ENCODE measurements at regions not wholly inside any gene's neighbourhood (a gene's known extent, or its start where the extent isn't known, plus 50 kb on each side); places are given as distances from the start of the nearest gene placed in this dataset.
A peak's percentile ranks its signal among the peaks of the same experiment; 100 is the strongest.

GRCh38 chr1:201715801-201716741, 112.9 kb upstream of the IPO9 start:
- Histone ChIP-seq H3K4me1 (ENCODE audit: low read length) (peaks cover 56% of the 10 kb centered on the region), H3K4me2 (ENCODE audit: low read length) (peak overlapping the region; percentile 68), H3K27ac (ENCODE audit: low read length) (peak overlapping the region; percentile 44), H3K27me3 (ENCODE audit: low read depth, low read length) (peaks cover 14% of the 10 kb centered on the region), H3K79me2 (ENCODE audit: low read length) (no peaks in the 10 kb centered on the region), H3K4me3 (ENCODE audit: low read length) (peak overlapping the region; percentile 50), H3K9me3 (ENCODE audit: insufficient read depth, low read length) (no peaks in the 10 kb centered on the region), H3K9ac (ENCODE audit: low read length) (peak overlapping the region; percentile 8; the same call in 1 of the 2 replicates), H2AFZ (ENCODE audit: low read depth, low read length) (no peak overlapping the region), H4K20me1 (ENCODE audit: insufficient read depth, low read length) (no peaks in the 10 kb centered on the region), H3K36me3 (replicated peaks; ENCODE audit: low read depth, low read length) (no peaks in the 10 kb centered on the region)
- TF ChIP-seq EZH2phosphoT487 (IDR thresholded peaks at IDR 0.05; ENCODE audit: low read depth) = no peak
- no peak for TF ChIP-seq CTCF (IDR thresholded peaks at IDR 0.05; ENCODE audit: low read depth, low read length)

DNA sequence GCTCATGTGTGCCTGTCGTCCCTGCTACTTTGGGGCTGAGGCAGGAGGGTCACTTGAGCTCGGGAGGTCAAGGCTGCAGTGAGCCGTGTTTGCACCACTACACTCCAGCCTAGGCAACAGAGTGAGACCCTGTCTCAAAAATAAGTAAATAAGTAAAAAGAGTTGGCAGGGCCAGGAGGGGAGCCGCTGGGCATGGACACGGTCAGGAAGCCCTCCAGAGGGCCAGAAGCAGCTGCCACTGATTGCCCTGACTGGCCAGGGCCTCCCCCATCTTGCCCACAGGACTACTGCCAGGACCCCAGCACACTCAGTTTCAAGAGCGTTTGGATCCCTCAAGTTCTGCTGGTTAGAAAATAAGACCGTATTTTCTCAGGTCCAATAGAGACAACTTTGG, 112.2 kb upstream of the IPO9 start:
- TF ChIP-seq EZH2phosphoT487 (IDR thresholded peaks at IDR 0.05; ENCODE audit: low read depth) (no peak), CTCF (IDR thresholded peaks at IDR 0.05; ENCODE audit: low read depth, low read length) (no peak)
- Histone ChIP-seq H3K4me1 (ENCODE audit: low read length) (peaks cover 56% of the 10 kb centered on the region), H3K9me3 (ENCODE audit: insufficient read depth, low read length) (no peaks in the 10 kb centered on the region), H3K79me2 (ENCODE audit: low read length) (no peaks in the 10 kb centered on the region), H3K36me3 (replicated peaks; ENCODE audit: low read depth, low read length) (no peaks in the 10 kb centered on the region), H4K20me1 (ENCODE audit: insufficient read depth, low read length) (no peaks in the 10 kb centered on the region), H3K4me3 (ENCODE audit: low read length) (no peak overlapping the region), H2AFZ (ENCODE audit: low read depth, low read length) (no peak overlapping the region), H3K27me3 (ENCODE audit: low read depth, low read length) (peaks cover 21% of the 10 kb centered on the region), H3K9ac (ENCODE audit: low read length) (no peak overlapping the region), H3K27ac (ENCODE audit: low read length) (no peak overlapping the region), H3K4me2 (ENCODE audit: low read length) (peak overlapping the region; percentile 68)

DNA sequence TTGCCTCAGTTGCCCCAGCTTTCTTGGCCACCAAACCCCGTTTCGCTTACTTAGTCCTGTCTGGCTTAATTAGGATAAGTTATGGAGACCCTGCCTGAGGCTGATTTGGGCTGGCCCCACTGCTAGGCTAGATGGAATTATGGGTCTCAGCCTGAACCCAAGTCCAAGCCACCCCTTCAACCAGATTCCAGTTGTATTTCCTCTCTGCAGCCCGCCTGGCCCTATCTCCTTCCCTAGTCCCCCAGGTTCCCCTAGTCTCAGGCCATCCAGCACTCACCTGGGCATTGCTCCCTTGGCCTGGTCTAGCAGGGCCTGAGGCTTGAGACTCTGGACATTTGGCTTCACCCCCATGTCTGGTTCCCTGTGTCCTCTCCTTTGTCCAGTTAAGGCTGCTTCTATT, 111.7 kb upstream of the IPO9 start:
- peaks cover 54% of the 10 kb centered on the region for H3K4me1 ChIP-seq (ENCODE audit: low read length)
- TF ChIP-seq CTCF (IDR thresholded peaks at IDR 0.05; ENCODE audit: low read depth, low read length) = no peak
- TF ChIP-seq EZH2phosphoT487 (IDR thresholded peaks at IDR 0.05; ENCODE audit: low read depth) = no peak

DNA sequence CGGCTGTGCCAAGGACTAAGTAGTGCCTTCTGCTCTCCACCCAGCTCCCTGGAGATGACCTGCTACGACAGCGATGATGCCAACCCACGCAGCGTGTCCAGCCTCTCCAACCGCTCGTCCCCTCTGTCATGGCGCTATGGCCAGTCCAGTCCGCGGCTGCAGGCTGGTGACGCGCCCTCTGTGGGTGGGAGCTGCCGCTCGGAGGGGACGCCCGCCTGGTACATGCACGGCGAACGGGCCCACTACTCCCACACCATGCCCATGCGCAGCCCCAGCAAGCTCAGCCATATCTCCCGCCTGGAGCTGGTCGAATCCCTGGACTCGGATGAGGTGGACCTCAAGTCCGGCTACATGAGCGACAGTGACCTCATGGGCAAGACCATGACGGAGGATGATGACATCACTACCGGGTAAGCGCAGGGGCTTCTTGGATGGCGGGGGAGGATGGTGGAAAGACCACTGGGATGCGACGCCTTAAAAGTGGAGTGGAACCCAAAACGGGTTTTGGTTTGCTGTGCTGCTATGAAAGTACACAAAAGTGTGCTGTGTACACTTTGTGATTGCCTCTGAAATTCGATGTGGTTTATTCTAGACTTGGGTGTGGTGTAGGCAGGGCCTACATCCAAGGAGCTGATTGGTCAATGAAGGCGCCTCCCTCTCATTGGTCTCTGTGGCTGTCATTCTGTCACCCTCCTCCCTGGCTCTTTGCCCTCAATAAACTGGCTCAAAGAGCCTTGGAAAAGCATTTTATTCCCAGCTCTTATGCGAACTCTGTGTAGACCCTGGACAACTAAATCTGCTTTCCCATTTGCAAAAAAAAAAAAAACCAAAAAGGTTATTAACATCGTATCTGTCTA, 110.4 kb upstream of the IPO9 start:
- no peaks in the 10 kb centered on the region for H4K20me1 ChIP-seq (ENCODE audit: insufficient read depth, low read length)
- peaks cover 42% of the 10 kb centered on the region for H3K4me1 ChIP-seq (ENCODE audit: low read length)
- H3K9ac ChIP-seq (ENCODE audit: low read length) = no peak overlapping the region
- H3K79me2 ChIP-seq (ENCODE audit: low read length) = no peaks in the 10 kb centered on the region
- H2AFZ ChIP-seq (ENCODE audit: low read depth, low read length) = no peak overlapping the region
- no peaks in the 10 kb centered on the region for H3K9me3 ChIP-seq (ENCODE audit: insufficient read depth, low read length)
- H3K4me3 ChIP-seq (ENCODE audit: low read length) = no peak overlapping the region
- H3K4me2 ChIP-seq (ENCODE audit: low read length) = peak overlapping the region; percentile 32
- peaks cover 35% of the 10 kb centered on the region for H3K27me3 ChIP-seq (ENCODE audit: low read depth, low read length)
- no peak overlapping the region for H3K27ac ChIP-seq (ENCODE audit: low read length)
- H3K36me3 ChIP-seq (replicated peaks; ENCODE audit: low read depth, low read length) = no peaks in the 10 kb centered on the region
- TF ChIP-seq CTCF (IDR thresholded peaks at IDR 0.05; ENCODE audit: low read depth, low read length) = no peak

More for the DNA sequence above, 111.7 kb upstream of the IPO9 start:
- Histone ChIP-seq H3K27me3 (ENCODE audit: low read depth, low read length) (peaks cover 24% of the 10 kb centered on the region), H3K9ac (ENCODE audit: low read length) (no peak overlapping the region), H3K4me2 (ENCODE audit: low read length) (no peak overlapping the region), H3K79me2 (ENCODE audit: low read length) (no peaks in the 10 kb centered on the region), H3K4me3 (ENCODE audit: low read length) (no peak overlapping the region), H2AFZ (ENCODE audit: low read depth, low read length) (no peak overlapping the region), H4K20me1 (ENCODE audit: insufficient read depth, low read length) (no peaks in the 10 kb centered on the region), H3K27ac (ENCODE audit: low read length) (no peak overlapping the region), H3K9me3 (ENCODE audit: insufficient read depth, low read length) (no peaks in the 10 kb centered on the region), H3K36me3 (replicated peaks; ENCODE audit: low read depth, low read length) (no peaks in the 10 kb centered on the region)

All from OCI-LY3 (cell line).